AML-193 (cell line): ENCODE measurements at regions not wholly inside any gene's neighbourhood (a gene's known extent, or its start where the extent isn't known, plus 50 kb on each side); places are given as distances from the start of the nearest gene placed in this dataset.

Source experiments
- DNase-seq, 2 experiments: peaks; one replicate each; lab custom pipeline; 2025; lab: John Stamatoyannopoulos, UW

GRCh38 chr10:21263263-21263803 lies 262.1 kb downstream of the SKIDA1 start:
- DNase-seq, result no peak

DNA sequence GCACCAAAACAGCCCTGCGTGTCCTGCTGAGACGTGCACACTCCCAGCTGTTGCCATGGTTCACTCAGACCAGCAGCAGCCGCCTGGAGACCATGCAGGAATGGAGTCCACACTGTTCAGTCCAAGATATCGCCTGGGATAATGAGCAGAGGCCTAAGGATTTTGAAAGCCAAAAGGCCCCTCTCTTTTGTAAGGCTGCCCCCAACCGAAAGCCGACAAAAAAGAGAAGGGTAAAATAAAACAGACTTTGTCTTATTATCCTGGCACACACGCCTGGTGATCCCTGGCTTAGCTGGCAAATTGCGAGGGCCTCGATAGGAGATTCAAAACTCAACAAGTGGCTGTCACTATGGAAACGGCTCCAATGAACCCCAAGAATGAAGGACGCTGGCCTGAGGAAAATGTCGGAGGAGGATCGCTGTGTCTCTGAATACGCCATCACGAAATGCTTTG lies 263.6 kb downstream of the SKIDA1 start:
- no peak for DNase-seq

GRCh38 chr10:21260506-21261149 lies 264.9 kb downstream of the SKIDA1 start:
- DNase-seq, result no peak

- DNase-seq, result no peak
Measured at GRCh38 chr10:21260066-21260465, 265.4 kb downstream of the SKIDA1 start.

- no peak for DNase-seq
Measured at GRCh38 chr10:21257919-21258318, 267.6 kb downstream of the SKIDA1 start.

GRCh38 chr10:21257191-21257590 lies 268.3 kb downstream of the SKIDA1 start:
- DNase-seq, result no peak

- no peak for DNase-seq
Measured at GRCh38 chr10:21249435-21249834, 276.0 kb downstream of the SKIDA1 start.

- no peak for DNase-seq
Measured at GRCh38 chr10:21247592-21247991, 277.9 kb downstream of the SKIDA1 start.

- no peak for DNase-seq
Measured at GRCh38 chr10:21246178-21246577, 279.3 kb downstream of the SKIDA1 start.

GRCh38 chr10:21243748-21244257 lies 281.7 kb downstream of the SKIDA1 start:
- no peak for DNase-seq

DNA sequence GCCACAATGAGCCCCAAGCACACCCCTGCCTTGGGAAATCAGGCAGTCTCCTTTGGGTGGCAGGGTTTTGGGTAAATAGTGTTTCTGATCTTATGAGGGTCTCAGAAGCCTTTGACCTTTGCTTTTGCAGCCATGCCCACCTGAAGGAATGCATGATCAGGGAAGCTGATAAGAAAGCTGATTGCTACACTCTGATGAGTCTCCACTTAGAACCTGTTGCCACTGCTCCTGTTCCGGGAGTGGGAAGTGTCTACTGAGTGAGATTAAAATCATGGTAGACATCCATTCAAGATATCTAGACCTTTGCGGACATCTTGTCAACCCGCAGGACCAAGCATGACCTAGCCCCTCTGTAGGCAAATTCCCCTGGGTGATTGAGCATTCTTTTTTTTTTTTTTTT lies 282.6 kb downstream of the SKIDA1 start:
- no peak for DNase-seq

DNA sequence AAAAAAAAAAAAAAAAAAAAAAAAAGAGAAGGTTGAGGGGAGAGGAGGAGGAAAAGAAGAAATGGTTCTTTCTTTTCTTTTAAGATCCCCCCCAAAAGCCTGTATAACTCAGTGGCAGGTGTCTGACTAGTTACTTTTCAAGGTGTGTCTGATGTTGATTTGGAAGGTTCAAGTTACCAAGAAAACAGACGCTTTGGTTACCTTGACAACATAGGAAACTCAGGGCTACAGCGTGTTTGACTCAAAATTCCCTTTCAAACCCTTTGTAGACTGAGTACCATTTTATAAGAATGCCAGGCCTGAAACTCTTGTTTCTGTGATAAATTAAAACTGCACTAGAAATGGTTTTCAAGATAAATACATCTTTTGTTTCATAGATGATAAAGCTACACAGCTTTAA lies 286.8 kb downstream of the SKIDA1 start:
- DNase-seq, result no peak

- no peak for DNase-seq
Measured at GRCh38 chr10:21238044-21238443, 287.4 kb downstream of the SKIDA1 start.

DNA sequence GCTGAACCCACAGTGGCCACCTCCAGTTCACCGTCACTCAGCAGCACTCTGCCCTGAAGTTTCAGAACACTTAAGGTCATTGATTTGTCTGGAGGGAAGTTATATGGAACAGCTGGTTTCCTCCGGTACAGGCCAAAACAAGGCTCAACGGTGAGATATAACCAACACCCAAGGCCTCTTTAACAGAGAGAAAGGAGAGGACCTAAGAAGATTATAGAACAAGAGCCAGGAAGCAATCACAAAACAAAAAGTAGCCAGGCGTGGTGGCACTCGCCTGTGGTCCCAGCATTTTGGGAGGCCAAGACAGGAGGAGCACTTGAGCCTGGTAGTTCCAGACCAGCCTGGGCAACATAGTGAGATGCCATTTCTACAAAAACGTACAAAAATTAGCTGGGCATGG lies 290.7 kb downstream of the SKIDA1 start:
- no peak for DNase-seq

DNA sequence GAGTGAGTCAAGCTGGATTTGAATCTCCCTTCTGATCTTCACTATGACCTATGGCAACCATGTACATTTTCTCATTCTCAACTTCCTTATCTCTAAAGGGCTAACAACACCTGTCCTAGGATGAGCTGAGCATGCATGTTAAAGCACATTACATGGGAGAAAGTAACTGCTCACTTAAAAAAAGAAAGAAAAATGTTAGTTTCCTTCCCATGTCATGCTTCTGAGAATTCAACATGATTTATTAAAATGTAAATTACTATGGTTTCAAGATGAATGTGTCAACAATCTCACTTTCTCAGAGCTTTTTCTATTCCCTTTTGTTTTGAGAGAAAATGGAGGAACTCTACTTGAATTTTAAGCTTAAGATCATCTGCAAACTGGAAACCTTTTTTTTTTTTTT lies 295.3 kb downstream of the SKIDA1 start:
- DNase-seq, result no peak

- DNase-seq, result no peak
Measured at GRCh38 chr10:21217748-21218367, 307.6 kb downstream of the SKIDA1 start.

GRCh38 chr10:21217107-21217506 lies 308.4 kb downstream of the SKIDA1 start:
- no peak for DNase-seq

DNA sequence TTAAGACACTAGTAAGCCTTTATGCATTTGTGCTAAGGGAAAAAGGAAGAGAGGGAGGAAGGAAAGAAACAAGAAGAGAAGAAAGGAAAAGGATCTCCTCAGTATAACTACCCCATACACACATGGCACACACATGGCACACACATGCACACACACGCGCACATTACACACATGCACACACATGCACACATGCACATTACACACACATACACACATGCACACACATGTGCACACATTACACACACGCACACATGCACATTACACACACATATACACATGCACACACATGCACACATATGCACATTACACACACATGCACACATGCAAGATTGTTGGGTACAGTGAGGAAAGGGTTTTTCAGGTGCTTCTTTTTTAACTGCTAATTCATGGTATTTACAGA lies 311.2 kb downstream of the SKIDA1 start:
- DNase-seq, result no peak

DNA sequence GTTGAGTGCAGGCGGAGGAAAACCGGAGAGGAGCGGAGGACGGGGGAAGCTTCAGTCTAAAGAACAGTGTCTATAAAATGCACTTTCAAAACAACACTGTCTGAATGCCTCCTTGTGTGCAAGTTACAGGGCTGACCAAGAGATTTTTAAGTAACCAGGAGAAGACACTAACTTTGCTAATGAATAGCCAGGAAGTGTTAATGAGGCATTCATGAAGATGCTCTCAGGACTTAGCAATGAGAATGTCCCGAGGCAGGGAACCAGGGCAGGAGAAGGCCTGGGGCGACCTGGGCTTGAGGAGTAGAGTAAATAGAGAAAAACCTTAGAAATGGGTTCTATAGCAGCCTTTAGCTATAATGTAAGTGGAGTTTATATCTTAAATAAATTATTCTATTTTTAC lies 312.1 kb downstream of the SKIDA1 start:
- DNase-seq, result no peak

- no peak for DNase-seq
Measured at GRCh38 chr10:21212912-21213311, 312.6 kb downstream of the SKIDA1 start.

GRCh38 chr10:21212348-21212747 lies 313.1 kb downstream of the SKIDA1 start:
- no peak for DNase-seq

DNA sequence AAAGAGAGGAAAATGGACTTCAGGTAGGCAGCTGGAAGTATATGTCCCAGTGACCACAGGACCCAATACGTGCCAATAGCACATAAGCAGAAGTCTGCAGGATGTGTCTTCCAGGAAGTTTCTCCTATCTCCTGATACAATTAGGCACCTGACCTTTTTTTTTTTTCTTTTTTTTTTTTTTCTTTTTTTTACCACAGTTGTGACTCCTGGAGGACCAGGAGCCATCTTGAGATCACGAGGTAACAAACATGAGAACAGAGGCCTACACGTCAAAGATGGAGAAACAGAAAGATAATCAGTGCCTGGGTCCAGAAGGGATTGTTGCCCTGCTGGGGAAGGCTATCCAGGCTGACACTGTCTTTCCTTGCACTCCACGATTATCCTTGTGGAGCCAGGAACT lies 312.4 kb upstream of the NEBL start:
- no peak for DNase-seq

DNA sequence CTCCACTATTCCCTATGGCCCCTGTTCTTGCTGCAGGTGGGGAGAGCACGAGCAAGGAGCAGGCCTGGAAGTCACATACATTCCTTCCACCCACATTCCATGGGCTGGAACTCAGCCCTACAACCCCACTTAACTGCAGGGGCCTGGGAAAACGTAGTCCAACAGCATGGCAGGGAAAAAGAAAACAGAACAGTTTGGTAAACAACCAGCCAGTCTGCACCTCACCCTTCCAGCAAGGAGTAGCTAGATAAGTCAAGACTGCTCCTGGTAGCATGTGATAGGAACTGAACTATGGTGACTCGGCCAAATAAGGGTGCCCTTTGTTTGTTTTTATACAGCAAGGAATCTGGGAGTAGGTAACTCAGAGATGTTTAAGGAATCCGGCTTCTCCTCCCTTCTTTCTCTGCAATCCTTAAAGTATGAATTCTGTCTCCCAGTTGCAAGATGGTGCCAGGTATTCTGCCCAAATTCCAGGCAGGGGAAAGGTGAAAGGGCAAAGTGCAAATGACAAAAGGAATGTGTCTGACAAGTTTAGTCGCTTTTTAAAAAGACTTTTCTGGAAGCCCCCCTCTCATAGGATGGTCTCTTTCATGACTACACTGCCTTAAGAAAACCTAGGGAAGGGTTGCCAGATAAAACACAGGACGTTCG lies 311.7 kb upstream of the NEBL start:
- DNase-seq, result no peak
